Tibial nerve (tissue), 4 donors: ENCODE measurements at regions not wholly inside any gene's neighbourhood (a gene's known extent, or its start where the extent isn't known, plus 50 kb on each side); places are given as distances from the start of the nearest gene placed in this dataset.

Experiments
- DNase-seq, 2 donors: peaks; one replicate each; pipeline ENCODE4 v3.0.0-alpha.2; 2019; ENCODE audit warnings: low spot score in 2 of 2
- H3K27ac ChIP-seq, 4 donors: fragments of 200-600 bp; sonication (generic) in 3 of 4; one replicate each; pipeline ENCODE4 v1.5.1; 2017 to 2019; ENCODE audit warnings: mild to moderate bottlenecking in 1 of 4
- H3K27me3 ChIP-seq, 2 donors: fragments of 200-600 bp; sonication (generic) in 1 of 2; one replicate each; pipeline versions ENCODE4 v1.5.1 to v1.6.0; 2017 to 2019
- H3K36me3 ChIP-seq, 3 donors: fragments of 200-600 bp; sonication (generic); one replicate each; pipeline ENCODE4 v1.5.1; 2018 to 2019
- H3K4me1 ChIP-seq, 4 donors: fragments of 200-600 bp; sonication (generic) in 3 of 4; one replicate each; pipeline ENCODE4 v1.5.1; 2017 to 2019
- H3K4me3 ChIP-seq, 4 donors: fragments of 200-600 bp; sonication (generic) in 3 of 4; one replicate each; pipeline ENCODE4 v1.5.1; 2017 to 2019; ENCODE audit warnings: mild to moderate bottlenecking in 1 of 4, moderate library complexity in 1 of 4
- H3K9me3 ChIP-seq, 4 donors: fragments of 200-600 bp; sonication (generic) in 3 of 4; one replicate each; pipeline ENCODE4 v1.5.1; 2017 to 2019
- CTCF ChIP-seq, 5 experiments: fragments of 200-600 bp in 3 of 5; fragments of 450-650 bp in 2 of 5; sonication (generic) in 3 of 5; IDR thresholded peaks; one replicate each; pipeline ENCODE4 v1.5.1; 2016 to 2019; ENCODE audit warnings: antibody characterized with exemption in 5 of 5, mild to moderate bottlenecking in 3 of 5, moderate library complexity in 2 of 5
- EP300 ChIP-seq, 2 donors: sonication (generic); formaldehyde crosslinking; IDR thresholded peaks; one replicate each; pipeline ENCODE4 v1.6.1; 2017; ENCODE audit warnings: antibody characterized with exemption in 2 of 2, mild to moderate bottlenecking in 1 of 2
- POLR2A ChIP-seq, 2 donors: fragments of 450-650 bp; IDR thresholded peaks; one replicate each; pipeline ENCODE4 v1.6.1; 2017; ENCODE audit warnings: antibody characterized with exemption in 2 of 2, mild to moderate bottlenecking in 2 of 2, moderate library complexity in 2 of 2
- WGBS, 2 donors: methylation state at CpG; one replicate each; pipeline ENCODE4 v1.1.5; 2018; 5-methylcytosine and 5-hydroxymethylcytosine counted together

- no peak overlapping the region for H3K4me3 ChIP-seq
- H3K9me3 ChIP-seq, result peaks cover 0 to 24% (median 6%) of the 10 kb centered on the region in 4 donors
- TF ChIP-seq POLR2A (IDR thresholded peaks at IDR 0.05), result no peak
- no peak for TF ChIP-seq EP300 (IDR thresholded peaks at IDR 0.05)
- H3K36me3 ChIP-seq, result no peaks in the 10 kb centered on the region
- DNase-seq, result no peak
- no peak overlapping the region for H3K27ac ChIP-seq
- H3K27me3 ChIP-seq, result no peaks in the 10 kb centered on the region
- H3K4me1 ChIP-seq, result no peaks in the 10 kb centered on the region
Measured at GRCh38 chr5:159475026-159475425, 144.7 kb upstream of the IL12B start.

DNA sequence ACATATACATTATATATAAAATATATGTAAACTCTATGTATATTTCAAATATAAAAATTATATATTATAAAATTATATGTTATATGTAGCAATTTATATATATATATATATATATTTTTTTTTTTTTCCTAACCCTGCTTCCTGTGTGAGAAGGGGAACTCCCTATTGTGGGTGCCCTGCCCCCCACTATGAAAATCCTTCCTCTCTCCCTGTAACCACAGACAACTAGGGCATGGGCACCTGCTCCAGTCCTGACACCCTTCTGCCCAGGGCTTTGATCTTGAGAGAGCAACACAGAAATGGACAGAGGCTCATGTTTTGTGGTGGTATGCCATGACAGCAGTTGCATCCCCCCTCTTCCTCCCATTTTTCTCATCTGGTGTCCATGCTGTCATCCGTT is 148.7 kb upstream of the IL12B start:
- Histone ChIP-seq H3K9me3 (peaks cover 0 to 22% (median 6%) of the 10 kb centered on the region in 4 donors), H3K4me1 (no peaks in the 10 kb centered on the region), H3K27ac (no peak overlapping the region), H3K4me3 (no peak overlapping the region), H3K36me3 (no peaks in the 10 kb centered on the region), H3K27me3 (no peaks in the 10 kb centered on the region)
- DNase-seq, result no peak
- 73 to 75% methylated on average over 1 of the region's 1 CpG for whole genome bisulfite sequencing, 2 donors
- TF ChIP-seq CTCF (IDR thresholded peaks at IDR 0.05) (no peak), POLR2A (IDR thresholded peaks at IDR 0.05) (no peak), EP300 (IDR thresholded peaks at IDR 0.05) (no peak)

- Histone ChIP-seq H3K4me3 (no peak overlapping the region), H3K4me1 (no peaks in the 10 kb centered on the region), H3K9me3 (peaks cover 0 to 8% (median 0%) of the 10 kb centered on the region in 4 donors), H3K36me3 (no peaks in the 10 kb centered on the region), H3K27ac (no peak overlapping the region), H3K27me3 (no peaks in the 10 kb centered on the region)
- no peak for DNase-seq
- TF ChIP-seq EP300 (IDR thresholded peaks at IDR 0.05) (no peak), POLR2A (IDR thresholded peaks at IDR 0.05) (no peak)
- WGBS, 2 donors, result 86 to 91% methylated on average over 2 of the region's 2 CpGs
Measured at GRCh38 chr5:159480849-159481248, 150.6 kb upstream of the IL12B start.

DNA sequence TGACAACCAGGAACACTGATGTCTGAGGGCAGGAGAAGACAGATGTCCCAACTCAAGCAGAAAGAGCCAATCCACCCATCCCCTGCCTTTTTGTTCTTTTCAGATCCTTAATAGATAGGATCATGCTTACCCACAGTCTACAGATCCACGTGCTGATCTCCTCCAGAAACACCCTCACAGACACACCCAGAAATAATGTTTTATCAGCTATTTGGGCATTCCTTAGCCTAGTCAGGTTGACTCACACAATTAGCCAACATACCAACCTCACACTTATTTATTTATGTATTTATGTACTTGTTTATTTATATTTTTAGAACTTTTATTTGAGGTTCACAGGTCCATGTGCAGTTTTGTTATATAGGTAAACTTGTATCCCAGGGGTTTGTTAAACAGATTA is 151.5 kb upstream of the IL12B start:
- Histone ChIP-seq H3K4me1 (no peaks in the 10 kb centered on the region), H3K4me3 (no peak overlapping the region), H3K9me3 (peaks cover 0 to 5% (median 0%) of the 10 kb centered on the region in 4 donors), H3K27me3 (no peaks in the 10 kb centered on the region), H3K36me3 (no peaks in the 10 kb centered on the region), H3K27ac (no peak overlapping the region)
- DNase-seq, result no peak
- TF ChIP-seq EP300 (IDR thresholded peaks at IDR 0.05) (no peak), CTCF (IDR thresholded peaks at IDR 0.05) (no peak), POLR2A (IDR thresholded peaks at IDR 0.05) (no peak)
- 70 to 78% methylated on average over 1 of the region's 1 CpG for WGBS, 2 donors

GRCh38 chr5:159486836-159487235 is 156.5 kb upstream of the IL12B start:
- Histone ChIP-seq H3K9me3 (peaks cover 0 to 5% (median 0%) of the 10 kb centered on the region in 4 donors), H3K27ac (no peak overlapping the region), H3K36me3 (no peaks in the 10 kb centered on the region), H3K27me3 (no peaks in the 10 kb centered on the region), H3K4me3 (no peak overlapping the region), H3K4me1 (no peaks in the 10 kb centered on the region)
- TF ChIP-seq POLR2A (IDR thresholded peaks at IDR 0.05) (no peak), CTCF (IDR thresholded peaks at IDR 0.05) (no peak), EP300 (IDR thresholded peaks at IDR 0.05) (no peak)
- DNase-seq, result no peak
- 79 to 89% methylated on average over 3 of the region's 3 CpGs for WGBS, 2 donors

DNA sequence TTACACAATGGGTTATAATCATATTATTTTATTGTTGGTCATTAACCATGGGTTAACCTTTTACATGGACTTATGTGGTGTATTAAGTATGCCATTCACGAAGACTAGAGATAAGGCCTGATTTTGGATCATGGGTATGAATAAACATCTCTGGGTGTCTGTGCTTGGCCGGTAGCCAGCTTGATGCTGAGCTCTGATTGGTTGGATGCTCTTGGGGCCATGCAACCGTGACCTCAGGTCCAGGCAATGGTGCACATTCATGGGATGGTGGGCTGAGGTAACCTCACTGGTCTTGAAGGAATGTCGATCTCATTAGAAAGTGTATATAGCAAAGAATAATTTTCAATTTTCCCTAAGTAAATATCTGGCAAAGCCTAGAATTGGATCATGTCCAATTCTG is 158.2 kb upstream of the IL12B start:
- Histone ChIP-seq H3K4me1 (no peaks in the 10 kb centered on the region), H3K4me3 (no peak overlapping the region), H3K36me3 (no peaks in the 10 kb centered on the region), H3K27ac (no peak overlapping the region), H3K27me3 (no peaks in the 10 kb centered on the region), H3K9me3 (peaks cover 0 to 5% (median 0%) of the 10 kb centered on the region in 4 donors)
- WGBS, 2 donors, result 70 to 79% methylated on average over 4 of the region's 4 CpGs
- TF ChIP-seq POLR2A (IDR thresholded peaks at IDR 0.05) (no peak), CTCF (IDR thresholded peaks at IDR 0.05) (no peak), EP300 (IDR thresholded peaks at IDR 0.05) (no peak)
- DNase-seq, result no peak
